Gastroesophageal sphincter (tissue), 4 donors: ENCODE measurements at regions not wholly inside any gene's neighbourhood (a gene's known extent, or its start where the extent isn't known, plus 50 kb on each side); places are given as distances from the start of the nearest gene placed in this dataset.

Experiments used
- ATAC-seq: fragments of 150-250 bp; one replicate; pipeline ENCODE4 v1.9.1; 2016; ENCODE audit warnings: mild to moderate bottlenecking, moderate library complexity
- H3K27ac ChIP-seq, 4 donors: fragments of 200-600 bp; sonication (generic) in 3 of 4; 1 replicate in 3 of 4; 2 replicates in 1 of 4; pipeline ENCODE4 v1.5.1; 2016 to 2019
- H3K27me3 ChIP-seq: fragments of 200-600 bp; sonication (generic); one replicate; pipeline ENCODE4 v1.5.1; 2019
- H3K36me3 ChIP-seq, 2 donors: fragments of 200-600 bp; sonication (generic); one replicate each; pipeline ENCODE4 v1.5.1; 2019; ENCODE audit warnings: control low read depth in 1 of 2
- H3K4me1 ChIP-seq, 3 donors: fragments of 200-600 bp; sonication (generic); 1 replicate in 2 of 3; 2 replicates in 1 of 3; pipeline ENCODE4 v1.5.1; 2016 to 2019; ENCODE audit warnings: control low read depth in 2 of 3
- H3K4me3 ChIP-seq, 2 donors: fragments of 200-600 bp; sonication (generic); one replicate each; pipeline ENCODE4 v1.5.1; 2019; ENCODE audit warnings: mild to moderate bottlenecking in 1 of 2, moderate library complexity in 1 of 2
- H3K9me3 ChIP-seq, 3 donors: fragments of 200-600 bp; sonication (generic); one replicate each; pipeline ENCODE4 v1.5.1; 2017 to 2019; ENCODE audit warnings: control low read depth in 2 of 3
- CTCF ChIP-seq, 4 experiments: fragments of 200-600 bp in 2 of 4; fragments of 450-650 bp in 2 of 4; sonication (generic) in 1 of 4; IDR thresholded peaks; one replicate each; pipeline ENCODE4 v1.5.1; 2017 to 2019; ENCODE audit warnings: antibody characterized with exemption in 4 of 4, mild to moderate bottlenecking in 2 of 4, moderate library complexity in 2 of 4
- EP300 ChIP-seq: sonication (generic); formaldehyde crosslinking; IDR thresholded peaks from one replicate; pipeline ENCODE4 v1.6.1; 2017; ENCODE audit warnings: antibody characterized with exemption, mild to moderate bottlenecking
- POLR2A ChIP-seq, 2 donors: fragments of 450-650 bp; IDR thresholded peaks; one replicate each; pipeline ENCODE4 v1.6.1; 2017; ENCODE audit warnings: antibody characterized with exemption in 2 of 2, mild to moderate bottlenecking in 2 of 2, moderate library complexity in 1 of 2
- POLR2AphosphoS5 ChIP-seq: sonication (generic); formaldehyde crosslinking; IDR thresholded peaks from one replicate; pipeline ENCODE4 v1.6.1; 2017; ENCODE audit warnings: antibody characterized with exemption
- WGBS, 2 donors: methylation state at CpG; one replicate each; pipeline ENCODE4 v1.1.5; 2018; ENCODE audit warnings: low coverage in 1 of 2; 5-methylcytosine and 5-hydroxymethylcytosine counted together

GRCh38 chr9:119727988-119728387, 358.8 kb upstream of the BRINP1 start:
- Histone ChIP-seq H3K27me3 (no peaks in the 10 kb centered on the region), H3K9me3 (no peaks in the 10 kb centered on the region), H3K27ac (no peak overlapping the region), H3K4me1 (no peaks in the 10 kb centered on the region), H3K36me3 (no peaks in the 10 kb centered on the region), H3K4me3 (no peak overlapping the region)
- TF ChIP-seq POLR2A (IDR thresholded peaks at IDR 0.05) (no peak), EP300 (no peak), POLR2AphosphoS5 (no peak), CTCF (IDR thresholded peaks at IDR 0.05) (no peak)
- ATAC-seq, result no peak
- whole genome bisulfite sequencing, 2 donors, result 54 to 67% methylated on average over 5 of the region's 5 CpGs

DNA sequence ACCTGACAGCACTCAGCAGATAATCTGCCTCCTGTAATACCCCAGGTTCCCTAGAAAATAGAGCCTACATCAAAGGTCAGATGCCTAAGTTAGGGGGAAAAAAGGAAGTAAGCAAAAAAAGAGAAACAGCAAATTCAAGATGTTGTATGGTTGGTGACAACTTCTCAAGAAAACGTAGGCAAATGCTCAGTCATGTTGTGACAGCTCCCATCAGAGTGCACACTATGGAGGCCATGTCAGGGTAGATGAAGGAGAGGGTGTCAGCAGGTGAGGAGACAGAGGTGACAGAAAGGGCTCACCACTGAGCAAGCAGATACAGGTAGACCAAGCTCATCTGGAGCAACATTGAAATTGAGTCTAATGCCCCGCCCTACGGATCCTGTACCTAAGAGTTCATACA, 356.8 kb upstream of the BRINP1 start:
- no peak for ATAC-seq
- 67 to 80% methylated on average over 3 of the region's 3 CpGs for WGBS, 2 donors
- H3K36me3 ChIP-seq, result no peaks in the 10 kb centered on the region
- no peaks in the 10 kb centered on the region for H3K4me1 ChIP-seq
- H3K27me3 ChIP-seq, result no peaks in the 10 kb centered on the region
- no peak overlapping the region for H3K27ac ChIP-seq
- H3K4me3 ChIP-seq, result no peak overlapping the region
- no peaks in the 10 kb centered on the region for H3K9me3 ChIP-seq
- no peak for TF ChIP-seq CTCF (IDR thresholded peaks at IDR 0.05)
- TF ChIP-seq POLR2AphosphoS5, result no peak
- no peak for TF ChIP-seq EP300
- TF ChIP-seq POLR2A (IDR thresholded peaks at IDR 0.05), result no peak

DNA sequence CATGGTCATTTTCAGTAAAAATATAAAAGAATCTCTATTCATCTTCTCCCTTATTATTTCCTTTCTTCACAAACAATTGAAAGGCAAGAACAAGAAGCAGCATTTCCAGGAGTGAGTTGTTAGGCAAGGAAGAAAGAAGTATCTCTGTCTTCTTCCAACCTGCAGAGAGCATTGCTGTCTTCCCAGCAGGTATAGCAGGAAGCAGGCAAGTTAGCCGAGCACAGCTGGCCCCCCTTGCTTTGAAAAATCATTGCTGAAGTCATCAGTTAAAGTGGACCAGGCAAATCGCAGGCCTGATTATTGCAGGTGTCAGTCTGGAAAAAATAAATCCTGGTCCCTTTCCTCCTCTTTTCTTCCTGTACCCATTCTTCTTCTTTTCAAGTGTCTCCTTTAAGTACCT, 353.1 kb upstream of the BRINP1 start:
- Histone ChIP-seq H3K36me3 (no peaks in the 10 kb centered on the region), H3K9me3 (no peaks in the 10 kb centered on the region), H3K4me1 (no peaks in the 10 kb centered on the region), H3K27me3 (no peaks in the 10 kb centered on the region), H3K4me3 (no peak overlapping the region), H3K27ac (no peak overlapping the region)
- ATAC-seq, result no peak
- no peak for TF ChIP-seq EP300
- TF ChIP-seq POLR2AphosphoS5, result no peak
- TF ChIP-seq CTCF (IDR thresholded peaks at IDR 0.05), result no peak
- TF ChIP-seq POLR2A (IDR thresholded peaks at IDR 0.05), result no peak
- 36% methylated on average over 2 of the region's 2 CpGs; no CpG with 5 or more reads in 1 of the 2 donors for whole genome bisulfite sequencing, 2 donors

- Histone ChIP-seq H3K4me1 (no peaks in the 10 kb centered on the region), H3K27ac (no peak overlapping the region), H3K4me3 (no peak overlapping the region), H3K36me3 (no peaks in the 10 kb centered on the region), H3K9me3 (no peaks in the 10 kb centered on the region), H3K27me3 (no peaks in the 10 kb centered on the region)
- TF ChIP-seq POLR2A (IDR thresholded peaks at IDR 0.05) (no peak), EP300 (no peak), CTCF (IDR thresholded peaks at IDR 0.05) (no peak), POLR2AphosphoS5 (no peak)
- ATAC-seq, result no peak
- WGBS, 2 donors, result 85 to 93% methylated on average over 1 of the region's 1 CpG
These were observed 343.1 kb upstream of the BRINP1 start for GRCh38 chr9:119712325-119712724.

DNA sequence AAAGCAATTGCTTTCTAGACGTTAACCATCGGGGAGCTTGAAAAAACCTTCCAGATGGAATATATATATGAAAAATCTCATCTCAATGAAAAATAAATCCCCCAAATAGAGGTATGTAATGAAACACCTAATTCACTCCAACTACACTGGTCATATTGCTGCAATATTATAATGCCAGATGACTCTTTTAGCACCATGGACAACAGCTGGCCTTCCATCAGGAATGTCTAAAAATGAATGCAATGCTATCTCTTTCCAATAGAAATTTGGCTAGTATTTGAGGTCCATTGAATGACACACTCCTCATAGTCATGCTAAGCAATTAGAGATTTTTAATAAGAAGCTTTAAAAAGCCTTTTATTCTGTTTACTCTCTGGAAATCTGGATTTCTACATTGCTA, 340.2 kb upstream of the BRINP1 start:
- no peak for ATAC-seq
- TF ChIP-seq POLR2AphosphoS5 (no peak), CTCF (IDR thresholded peaks at IDR 0.05) (no peak), POLR2A (IDR thresholded peaks at IDR 0.05) (no peak), EP300 (no peak)
- no peak overlapping the region for H3K4me3 ChIP-seq
- 84 to 100% methylated on average over 1 to 2 of the region's 2 CpGs for WGBS, 2 donors
- no peak overlapping the region for H3K27ac ChIP-seq
- no peaks in the 10 kb centered on the region for H3K9me3 ChIP-seq
- no peaks in the 10 kb centered on the region for H3K27me3 ChIP-seq
- H3K4me1 ChIP-seq, result no peaks in the 10 kb centered on the region
- no peaks in the 10 kb centered on the region for H3K36me3 ChIP-seq
